VCaP (cell line): ENCODE measurements at regions not wholly inside any gene's neighbourhood (a gene's known extent, or its start where the extent isn't known, plus 50 kb on each side); places are given as distances from the start of the nearest gene placed in this dataset.

ENCODE experiments used
- H3K27ac ChIP-seq: fragments of 450-650 bp; 2 replicates; pipeline ENCODE4 v1.5.1; 2017
- CTCF ChIP-seq: fragments of 450-650 bp; conservative IDR thresholded peaks from 2 replicates; pipeline ENCODE4 v1.5.1; 2017; ENCODE audit warnings: mild to moderate bottlenecking, moderate library complexity

- H3K27ac ChIP-seq, result no peak overlapping the region
- no peak for TF ChIP-seq CTCF
Observed at GRCh38 chr3:196131921-196132320, 50.0 kb upstream of the TFRC start.
